ENCODE measurements at regions not wholly inside any gene's neighbourhood (a gene's known extent, or its start where the extent isn't known, plus 50 kb on each side); places are given as distances from the start of the nearest gene placed in this dataset.

GRCh38 chr3:78529601-78530000 lies 1238.2 kb downstream of the ROBO1 start:
- Histone ChIP-seq H3K9ac (ENCODE audit: insufficient read depth, low read length, poor library complexity, severe bottlenecking) (no peak overlapping the region), H3K27ac (ENCODE audit: low read depth in 1 of 2, low read length in 2 of 2) (no peak overlapping the region), H3K4me2 (replicated peaks; ENCODE audit: extremely low read depth, low read length, poor library complexity, severe bottlenecking) (no peak overlapping the region), H3K4me1 (ENCODE audit: control insufficient read depth in 1 of 2, insufficient read depth in 2 of 2, low read length in 2 of 2) (no peaks in the 10 kb centered on the region), H2AFZ (ENCODE audit: insufficient read depth, low read depth, low read length, poor library complexity, severe bottlenecking) (no peak overlapping the region), H4K20me1 (ENCODE audit: insufficient read depth, low read length) (no peaks in the 10 kb centered on the region), H3K79me2 (ENCODE audit: insufficient read depth, low read length) (no peaks in the 10 kb centered on the region), H3K27me3 (ENCODE audit: control insufficient read depth in 2 of 2, insufficient read depth in 2 of 2, low read length in 2 of 2) (no peaks in the 10 kb centered on the region), H3K9me3 (replicated peaks in 1 of 2; ENCODE audit: control insufficient read depth in 1 of 2, insufficient read depth in 1 of 2, low read length in 2 of 2) (no peaks in the 10 kb centered on the region), H3K4me3 (replicated peaks in 1 of 3; ENCODE audit: low read depth in 2 of 3, low read length in 3 of 3) (no peak overlapping the region), H3K36me3 (replicated peaks in 1 of 2; ENCODE audit: control insufficient read depth in 1 of 2, insufficient read depth in 2 of 2, low read length in 2 of 2) (no peaks in the 10 kb centered on the region)
- Mint-ChIP-seq H3K27me3 (ENCODE audit: low read depth in 3 of 3) (peaks cover 0 to 2% (median 0%) of the 10 kb centered on the region in 3 donors), H3K9me3 (peaks cover 0 to 8% (median 2%) of the 10 kb centered on the region in 7 donors), H3K4me1 (no peaks in the 10 kb centered on the region), H3K27ac (no peak overlapping the region), H3K36me3 (no peaks in the 10 kb centered on the region), H3K4me3 (no peak overlapping the region)
- DNase-seq = no peak
- no peak for TF ChIP-seq CTCF (IDR thresholded peaks at IDR 0.05)
- 100% methylated on average over 1 of the region's 3 CpGs for WGBS (ENCODE audit: insufficient coverage)
- intact Hi-C loops (cut with micrococcal nuclease) = no loop called here

DNA sequence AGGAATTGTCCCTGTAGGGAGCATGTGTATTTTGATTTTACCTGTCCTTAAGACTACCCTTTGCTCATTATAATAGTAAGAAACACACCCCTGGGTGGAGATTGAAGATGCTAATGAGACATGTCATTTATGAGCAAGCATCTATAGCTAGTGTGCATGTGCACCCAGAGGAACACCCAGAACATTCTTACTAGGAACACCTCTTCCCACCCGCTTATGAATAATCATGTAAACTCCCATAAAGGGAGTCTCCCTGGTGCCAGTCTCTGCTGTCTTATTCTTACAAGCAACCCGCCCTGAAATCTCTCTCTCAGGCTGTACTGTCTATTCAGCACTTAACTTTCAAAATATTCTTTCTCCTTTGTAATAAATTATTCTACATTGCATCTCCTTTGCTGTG lies 1227.3 kb downstream of the ROBO1 start:
- no peaks in the 10 kb centered on the region for H3K36me3 Mint-ChIP-seq
- H3K36me3 ChIP-seq (replicated peaks in 1 of 2; ENCODE audit: control insufficient read depth in 1 of 2, insufficient read depth in 2 of 2, low read length in 2 of 2) = no peaks in the 10 kb centered on the region
- H3K27me3 Mint-ChIP-seq (ENCODE audit: low read depth in 3 of 3) = peaks cover 0 to 2% (median 1%) of the 10 kb centered on the region in 3 donors
- no peaks in the 10 kb centered on the region for H3K79me2 ChIP-seq (ENCODE audit: insufficient read depth, low read length)
- no peak overlapping the region for H2AFZ ChIP-seq (ENCODE audit: insufficient read depth, low read depth, low read length, poor library complexity, severe bottlenecking)
- H4K20me1 ChIP-seq (ENCODE audit: insufficient read depth, low read length) = no peaks in the 10 kb centered on the region
- H3K4me2 ChIP-seq (replicated peaks; ENCODE audit: extremely low read depth, low read length, poor library complexity, severe bottlenecking) = no peak overlapping the region
- H3K4me1 Mint-ChIP-seq = no peaks in the 10 kb centered on the region
- H3K27ac Mint-ChIP-seq = no peak overlapping the region
- H3K4me3 Mint-ChIP-seq = no peak overlapping the region
- H3K9me3 ChIP-seq (replicated peaks in 1 of 2; ENCODE audit: control insufficient read depth in 1 of 2, insufficient read depth in 1 of 2, low read length in 2 of 2) = peaks cover 0 to 15% of the 10 kb centered on the region in 2 donors
- DNase-seq = no peak
- no peak overlapping the region for H3K9ac ChIP-seq (ENCODE audit: insufficient read depth, low read length, poor library complexity, severe bottlenecking)
- H3K4me1 ChIP-seq (ENCODE audit: control insufficient read depth in 1 of 2, insufficient read depth in 2 of 2, low read length in 2 of 2) = no peaks in the 10 kb centered on the region
- H3K4me3 ChIP-seq (replicated peaks in 1 of 3; ENCODE audit: low read depth in 2 of 3, low read length in 3 of 3) = no peak overlapping the region
- no peaks in the 10 kb centered on the region for H3K27me3 ChIP-seq (ENCODE audit: control insufficient read depth in 2 of 2, insufficient read depth in 2 of 2, low read length in 2 of 2)
- no peak for TF ChIP-seq CTCF (IDR thresholded peaks at IDR 0.05)
- intact Hi-C loops (cut with micrococcal nuclease) = no loop called here
- no peak overlapping the region for H3K27ac ChIP-seq (ENCODE audit: low read depth in 1 of 2, low read length in 2 of 2)
- 100% methylated on average over 1 of the region's 2 CpGs for WGBS (ENCODE audit: insufficient coverage)
- peaks cover 0 to 12% (median 3%) of the 10 kb centered on the region in 7 donors for H3K9me3 Mint-ChIP-seq

All from CD14-positive monocyte (primary cell).